Hepatic stellate cell (primary cell): ENCODE measurements at regions not wholly inside any gene's neighbourhood (a gene's known extent, or its start where the extent isn't known, plus 50 kb on each side); places are given as distances from the start of the nearest gene placed in this dataset.
A peak's percentile ranks its signal among the peaks of the same experiment; 100 is the strongest.

Source experiments
- DNase-seq: peaks from one replicate; pipeline ENCODE4 v3.0.0; 2011; ENCODE audit warnings: low spot score

- DNase-seq, result no peak
Observed at GRCh38 chr2:18883616-18884456, 294.5 kb upstream of the NT5C1B start.

- DNase-seq, result no peak
Observed at GRCh38 chr2:18871430-18871829, 282.1 kb upstream of the NT5C1B start.

- no peak for DNase-seq
Observed at GRCh38 chr2:18870307-18870706, 280.9 kb upstream of the NT5C1B start.

DNA sequence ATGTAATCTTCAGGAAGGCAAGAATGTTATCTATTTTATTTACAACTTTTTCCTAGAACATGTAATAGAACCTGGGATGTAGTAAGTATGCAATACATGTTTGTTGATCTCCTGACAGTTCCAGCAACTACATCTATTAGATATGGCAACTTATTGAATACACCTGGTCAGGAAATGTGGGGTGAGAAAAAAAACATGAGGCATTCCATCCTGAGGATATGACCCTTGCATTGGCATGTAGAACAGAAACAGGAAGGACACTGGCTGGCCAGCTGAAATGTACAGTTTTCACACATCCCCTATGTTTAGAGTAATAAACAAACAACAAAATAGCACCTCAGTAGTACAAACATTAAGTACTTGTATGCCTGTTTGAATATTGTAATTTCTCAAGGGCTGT, 272.6 kb upstream of the NT5C1B start:
- no peak for DNase-seq

DNA sequence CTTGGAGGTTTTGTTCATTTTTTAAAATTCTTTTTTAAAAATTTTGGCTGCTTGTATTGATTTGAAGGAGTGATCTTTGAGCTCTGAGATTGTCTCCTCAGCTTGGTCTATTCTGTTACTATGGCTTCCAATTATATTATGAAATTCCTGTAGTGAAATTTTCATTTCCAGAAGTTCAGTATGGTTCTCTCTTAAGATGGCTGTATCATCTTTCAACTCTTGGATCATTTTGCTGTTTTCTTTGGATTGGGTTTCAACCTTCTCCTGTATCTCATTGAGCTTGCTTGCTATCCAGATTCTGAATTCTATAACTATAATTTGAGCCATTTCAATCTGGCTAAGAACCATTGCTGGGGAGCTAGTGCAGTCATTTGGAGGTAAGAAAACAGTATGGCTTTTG, 270.8 kb upstream of the NT5C1B start:
- DNase-seq, result no peak

- no peak for DNase-seq
Observed at GRCh38 chr2:18856765-18857164, 267.4 kb upstream of the NT5C1B start.

DNA sequence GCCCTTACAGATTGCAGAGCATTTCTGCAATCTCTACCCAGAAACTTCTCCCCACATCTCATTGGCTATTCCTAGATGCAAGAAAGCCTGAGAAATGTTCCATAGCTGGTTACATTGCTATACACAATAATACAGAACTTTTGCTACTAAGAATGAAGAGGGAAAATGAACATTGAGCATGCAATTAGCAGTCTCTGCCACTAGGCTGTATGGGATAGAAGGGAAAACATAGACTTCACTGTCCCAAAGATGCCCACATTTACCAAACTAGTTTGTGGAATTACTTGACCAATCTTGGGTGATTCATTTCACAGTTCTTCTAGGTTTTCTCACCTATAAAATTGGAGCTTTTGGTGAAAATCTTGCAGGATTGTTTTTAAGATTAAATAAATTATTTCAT, 265.7 kb upstream of the NT5C1B start:
- peak; percentile 5 for DNase-seq

DNA sequence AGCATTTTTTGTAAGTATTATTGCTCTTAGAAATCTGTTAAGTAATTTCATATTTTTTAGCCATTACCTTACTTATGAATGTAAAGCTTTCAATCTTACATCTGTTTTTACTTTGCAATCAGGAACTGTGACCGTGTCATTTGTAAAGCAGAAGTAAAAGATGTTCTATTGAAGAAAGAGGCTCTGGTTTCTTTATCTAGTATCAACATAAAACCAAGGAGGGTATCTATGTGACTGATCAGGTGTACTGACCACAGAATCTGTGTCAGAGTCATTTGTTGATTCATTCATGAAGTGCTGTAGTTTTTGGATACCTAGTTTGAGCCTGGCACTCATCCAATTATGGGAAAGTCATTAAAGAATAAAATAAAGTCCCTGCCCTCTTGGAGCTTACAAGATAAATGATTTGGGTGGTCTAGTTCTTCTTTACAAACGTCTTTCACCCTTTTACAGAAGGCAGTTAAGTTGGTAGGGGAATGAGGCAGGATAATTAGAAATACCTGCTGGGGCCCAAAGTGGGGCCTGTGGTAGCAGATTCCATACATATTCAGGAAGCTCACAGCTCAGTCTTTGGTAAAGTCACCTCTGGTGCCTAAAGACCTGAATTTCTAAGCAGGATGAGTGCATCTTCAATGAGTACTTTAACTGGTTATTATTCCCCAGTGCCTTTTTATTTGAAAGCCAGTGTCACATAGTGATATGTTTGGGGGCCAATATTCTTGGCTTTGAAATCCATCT, 260.6 kb upstream of the NT5C1B start:
- no peak for DNase-seq

- no peak for DNase-seq
Observed at GRCh38 chr2:18848646-18849045, 259.3 kb upstream of the NT5C1B start.

GRCh38 chr2:18845854-18846445, 256.6 kb upstream of the NT5C1B start:
- DNase-seq, result no peak

- DNase-seq, result no peak
Observed at GRCh38 chr2:18842836-18843235, 253.5 kb upstream of the NT5C1B start.

GRCh38 chr2:18841248-18842150, 252.1 kb upstream of the NT5C1B start:
- DNase-seq, result no peak

DNA sequence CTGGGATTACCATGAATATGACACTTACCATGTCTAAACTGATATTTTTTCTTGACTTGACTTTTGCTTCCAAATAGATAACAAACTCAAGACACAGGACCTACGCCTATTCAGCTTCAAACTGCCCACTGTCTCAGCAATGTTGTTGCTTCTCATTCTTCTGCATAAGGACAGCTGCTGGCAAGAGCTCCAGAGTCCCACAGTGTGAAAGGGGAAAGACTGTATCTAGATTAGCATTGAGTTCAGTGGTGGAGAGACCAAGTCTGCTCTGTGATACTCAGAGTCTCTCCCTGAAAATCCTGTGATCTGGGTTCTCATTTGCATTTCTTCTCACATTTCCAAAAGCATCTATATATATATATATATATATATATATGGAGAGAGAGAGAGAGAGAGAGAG, 247.9 kb upstream of the NT5C1B start:
- DNase-seq, result no peak

GRCh38 chr2:18836436-18836835, 247.1 kb upstream of the NT5C1B start:
- no peak for DNase-seq

GRCh38 chr2:18835787-18836186, 246.4 kb upstream of the NT5C1B start:
- DNase-seq, result no peak

- DNase-seq, result peak; percentile 14
Observed at GRCh38 chr2:18834341-18834740, 245.0 kb upstream of the NT5C1B start.

DNA sequence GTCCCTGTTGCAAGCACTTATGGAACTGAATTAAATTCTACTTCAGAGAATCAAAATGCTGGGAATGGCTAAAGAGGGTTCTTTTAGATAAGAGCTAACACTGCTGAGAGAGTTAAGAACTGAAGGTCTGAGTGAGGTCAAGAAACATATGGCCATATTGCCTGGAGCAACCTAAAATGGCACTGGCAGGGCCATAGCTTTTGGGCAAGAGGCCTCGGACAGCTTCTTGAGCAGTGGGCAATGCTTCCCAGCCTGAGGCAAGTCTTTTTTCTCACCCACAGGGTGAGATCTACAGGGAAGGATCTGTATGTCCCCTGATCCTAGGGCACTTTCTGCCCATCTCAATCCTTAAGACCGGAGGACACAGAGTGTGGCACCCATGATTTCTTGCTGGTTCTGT, 244.6 kb upstream of the NT5C1B start:
- no peak for DNase-seq

GRCh38 chr2:18831916-18832510, 242.6 kb upstream of the NT5C1B start:
- no peak for DNase-seq

DNA sequence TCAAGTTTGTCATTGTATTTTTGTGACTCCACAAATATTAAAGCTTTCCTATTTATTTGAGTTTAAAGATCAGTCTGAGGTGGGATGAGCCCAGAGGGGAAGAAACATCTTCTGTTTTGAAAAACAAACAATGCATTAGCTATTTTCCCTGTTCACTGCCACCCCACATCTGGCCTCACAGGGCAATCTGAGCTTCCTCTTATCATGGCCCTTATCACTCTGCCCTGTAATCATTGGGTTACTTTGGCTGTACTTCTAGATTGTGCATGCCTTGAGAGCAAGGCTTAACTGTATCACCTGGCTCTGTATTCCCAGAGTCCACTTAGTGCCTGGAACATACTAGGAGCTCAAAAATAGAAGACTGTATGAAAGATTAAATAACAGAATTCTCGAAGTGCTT, 241.6 kb upstream of the NT5C1B start:
- DNase-seq, result no peak

- no peak for DNase-seq
Observed at GRCh38 chr2:18829976-18830375, 240.6 kb upstream of the NT5C1B start.

DNA sequence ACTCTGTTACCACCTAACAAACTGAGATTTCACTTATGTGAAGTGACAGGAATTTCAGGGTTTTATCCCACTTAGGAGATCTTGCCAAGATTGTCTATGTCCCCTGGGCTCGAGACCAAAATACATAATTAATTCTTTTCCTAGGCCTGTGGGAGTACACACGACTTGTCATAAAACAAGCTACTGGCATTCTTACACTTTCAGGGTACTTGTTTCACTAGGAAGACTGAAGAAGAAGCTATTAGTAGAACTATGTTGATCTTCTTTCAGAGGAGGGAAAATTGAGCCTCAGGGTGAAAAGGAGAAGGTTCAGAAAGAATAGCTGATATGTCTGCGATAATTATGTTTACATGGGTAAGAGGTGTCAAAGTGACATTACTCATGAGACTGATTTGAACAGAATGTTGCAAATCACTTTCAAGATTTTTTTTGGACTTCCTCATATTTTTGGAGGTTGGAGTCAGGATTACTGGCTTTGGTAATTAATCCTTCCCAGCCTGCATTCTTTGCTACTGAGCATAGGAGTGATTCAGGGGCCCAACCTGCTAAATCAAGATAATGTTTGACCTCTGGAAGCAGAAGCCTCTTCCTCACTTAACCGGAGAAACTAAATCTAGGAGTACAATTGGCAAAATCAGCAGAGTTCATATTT, 240.0 kb upstream of the NT5C1B start:
- DNase-seq, result peak; percentile 6
